ENCODE measurements at regions not wholly inside any gene's neighbourhood (a gene's known extent, or its start where the extent isn't known, plus 50 kb on each side); places are given as distances from the start of the nearest gene placed in this dataset.
"Not testable (repeated sequence)": the region's sequence is repeated elsewhere in the genome, so short reads cannot be mapped to it uniquely, and the experiment has no call there.

DNA sequence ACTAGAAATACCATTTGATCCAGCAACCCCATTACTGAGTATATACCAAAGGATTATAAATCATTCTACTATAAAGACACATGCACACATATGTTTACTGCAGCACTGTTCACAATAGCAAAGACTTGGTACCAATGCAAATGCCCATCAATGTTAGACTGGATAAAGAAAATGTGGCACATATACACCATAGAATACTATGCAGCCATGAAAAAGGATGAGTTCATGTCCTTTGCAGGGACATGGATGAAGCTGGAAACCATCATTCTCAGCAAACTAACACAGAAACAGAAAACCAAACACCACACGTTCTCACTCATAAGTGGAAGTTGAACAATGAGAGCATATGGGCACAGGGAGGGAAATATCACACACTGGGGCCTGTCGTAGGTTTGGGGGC lies 106.0 kb downstream of the SPATA18 start:
- not testable (repeated sequence) for DNase-seq (ENCODE audit: low spot score); ATAC-seq (ENCODE audit: low FRiP score)

DNA sequence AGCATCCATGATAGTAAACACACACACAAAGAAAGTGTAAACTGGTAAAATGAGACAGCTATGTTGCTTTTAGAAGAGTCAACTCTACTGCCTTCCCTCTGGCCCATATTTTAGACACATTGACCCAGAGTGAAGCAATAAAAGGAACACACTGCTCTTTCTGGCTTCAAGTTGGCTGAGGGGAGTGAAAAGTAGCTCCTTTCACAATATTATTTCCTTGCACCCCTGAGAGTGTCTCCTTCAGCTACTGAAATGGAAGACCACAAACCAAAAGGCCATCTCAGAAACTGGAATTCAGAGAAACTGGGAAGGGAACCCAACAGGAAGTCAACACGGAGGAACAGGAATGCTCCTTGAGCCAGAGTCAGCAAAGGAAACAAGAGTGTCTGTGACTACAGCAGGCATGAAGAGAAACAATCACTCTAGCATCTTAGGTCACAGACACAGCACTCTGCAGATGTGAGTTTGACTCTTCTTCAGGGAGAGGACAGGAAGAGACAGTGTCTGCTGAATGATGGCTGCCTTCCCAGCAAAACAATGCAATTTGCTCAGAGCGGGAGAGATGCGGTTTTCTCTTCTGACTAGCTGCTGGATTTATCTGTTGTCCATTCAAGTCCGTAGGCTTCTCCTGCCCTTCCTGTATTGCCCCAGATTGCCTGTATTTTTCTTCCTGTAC lies 106.7 kb downstream of the SPATA18 start:
- DNase-seq (ENCODE audit: low spot score) = no peak
- TF ChIP-seq, protein P1, sequence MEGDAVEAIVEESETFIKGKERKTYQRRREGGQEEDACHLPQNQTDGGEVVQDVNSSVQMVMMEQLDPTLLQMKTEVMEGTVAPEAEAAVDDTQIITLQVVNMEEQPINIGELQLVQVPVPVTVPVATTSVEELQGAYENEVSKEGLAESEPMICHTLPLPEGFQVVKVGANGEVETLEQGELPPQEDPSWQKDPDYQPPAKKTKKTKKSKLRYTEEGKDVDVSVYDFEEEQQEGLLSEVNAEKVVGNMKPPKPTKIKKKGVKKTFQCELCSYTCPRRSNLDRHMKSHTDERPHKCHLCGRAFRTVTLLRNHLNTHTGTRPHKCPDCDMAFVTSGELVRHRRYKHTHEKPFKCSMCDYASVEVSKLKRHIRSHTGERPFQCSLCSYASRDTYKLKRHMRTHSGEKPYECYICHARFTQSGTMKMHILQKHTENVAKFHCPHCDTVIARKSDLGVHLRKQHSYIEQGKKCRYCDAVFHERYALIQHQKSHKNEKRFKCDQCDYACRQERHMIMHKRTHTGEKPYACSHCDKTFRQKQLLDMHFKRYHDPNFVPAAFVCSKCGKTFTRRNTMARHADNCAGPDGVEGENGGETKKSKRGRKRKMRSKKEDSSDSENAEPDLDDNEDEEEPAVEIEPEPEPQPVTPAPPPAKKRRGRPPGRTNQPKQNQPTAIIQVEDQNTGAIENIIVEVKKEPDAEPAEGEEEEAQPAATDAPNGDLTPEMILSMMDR (IDR thresholded peaks at IDR 0.05) = no peak
- ATAC-seq (ENCODE audit: low FRiP score) = no peak

DNA sequence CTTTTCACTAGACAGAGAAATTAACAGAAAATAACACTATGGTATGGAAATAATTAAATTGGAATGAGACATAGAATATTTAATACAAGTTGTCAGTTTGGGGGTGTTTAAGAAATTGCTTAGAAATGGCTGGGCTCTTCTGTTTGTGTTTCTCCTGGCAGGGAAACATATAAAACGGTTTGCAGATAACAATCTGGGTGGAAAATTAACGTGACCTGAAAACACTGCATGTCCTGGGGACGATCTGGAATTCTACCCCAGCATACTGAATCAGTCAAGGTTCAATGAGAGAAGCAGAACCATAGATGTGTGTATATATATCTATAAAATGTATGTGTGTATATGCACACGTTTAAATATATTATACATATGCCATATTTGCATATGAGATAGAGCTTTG lies 109.8 kb downstream of the SPATA18 start:
- no peak for ATAC-seq (ENCODE audit: low FRiP score)
- TF ChIP-seq, protein P1 (IDR thresholded peaks at IDR 0.05) = no peak
- no peak for DNase-seq (ENCODE audit: low spot score)

DNA sequence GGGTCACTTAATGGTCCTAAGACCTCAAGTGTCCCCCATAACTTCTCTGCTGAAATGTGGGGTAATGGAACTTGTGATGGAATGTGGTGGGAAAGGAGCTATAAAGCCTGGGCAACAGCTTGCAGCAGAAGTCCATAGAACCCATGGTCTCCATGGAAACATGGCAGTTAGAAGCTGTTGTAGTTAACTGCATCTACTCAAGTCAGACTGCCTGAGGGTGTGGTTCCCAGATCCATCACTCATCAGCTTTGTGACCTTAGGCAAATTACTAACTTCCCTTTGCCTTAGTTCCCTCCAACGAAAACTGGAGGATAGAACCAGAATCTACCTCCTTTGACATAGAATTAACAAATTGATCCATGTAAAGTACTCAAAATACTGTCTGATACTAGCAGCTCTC lies 113.0 kb downstream of the SPATA18 start:
- TF ChIP-seq, protein P1 (IDR thresholded peaks at IDR 0.05) = no peak
- ATAC-seq (ENCODE audit: low FRiP score) = no peak
- DNase-seq (ENCODE audit: low spot score) = no peak

DNA sequence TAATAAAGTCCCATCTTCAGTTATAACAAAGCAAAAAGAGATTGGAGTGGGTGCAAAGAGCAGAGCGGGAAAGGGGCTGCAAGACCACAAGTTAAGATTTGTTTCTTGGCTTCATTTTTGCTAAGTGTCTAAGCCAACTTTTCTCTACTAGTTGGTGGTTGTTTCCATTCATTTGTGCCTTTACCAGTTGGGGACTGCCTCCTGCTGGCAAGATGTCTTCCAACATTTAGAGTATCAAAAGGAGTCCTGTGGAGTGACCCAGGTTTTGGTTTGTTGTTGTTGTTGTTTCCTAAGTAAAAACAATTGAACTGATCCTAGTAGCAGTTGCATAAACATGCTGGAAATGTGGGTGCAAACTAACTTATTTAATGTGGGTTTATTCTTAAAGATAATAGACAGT lies 121.1 kb downstream of the SPATA18 start:
- DNase-seq (ENCODE audit: low spot score) = no peak
- TF ChIP-seq, protein P1 (IDR thresholded peaks at IDR 0.05) = no peak
- ATAC-seq (ENCODE audit: low FRiP score) = no peak

DNA sequence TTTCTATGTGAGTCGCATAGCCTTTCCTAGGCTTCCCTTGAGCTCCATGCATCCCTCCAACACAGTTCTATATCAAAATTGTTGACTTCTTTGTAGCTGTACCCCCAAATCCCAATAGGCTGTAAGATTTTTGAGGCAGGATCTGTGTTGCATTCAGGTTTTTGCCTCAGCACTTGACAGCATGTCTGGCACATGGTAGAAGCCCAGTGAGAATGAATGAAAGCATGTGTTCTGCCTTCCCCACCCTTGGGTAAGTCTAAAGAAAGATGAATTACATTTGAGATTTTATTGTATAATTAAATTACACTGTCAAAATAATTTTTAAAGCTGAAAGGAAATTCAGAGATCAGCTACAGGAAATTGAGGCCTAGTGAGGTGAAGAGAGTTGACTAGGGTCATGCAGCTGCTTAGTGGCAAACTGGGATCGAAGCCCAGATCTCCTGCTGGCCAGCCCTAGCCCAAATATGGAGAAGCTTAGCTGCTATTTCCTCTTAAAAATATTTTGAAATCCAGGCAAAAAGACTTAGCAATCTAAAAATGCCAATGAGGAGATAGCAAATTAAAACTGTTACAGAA lies 122.5 kb downstream of the SPATA18 start:
- ATAC-seq (ENCODE audit: low FRiP score) (peak; percentile 82), DNase-seq (ENCODE audit: low spot score) (no peak)
- TF ChIP-seq, protein P1 (IDR thresholded peaks at IDR 0.05) = no peak

DNA sequence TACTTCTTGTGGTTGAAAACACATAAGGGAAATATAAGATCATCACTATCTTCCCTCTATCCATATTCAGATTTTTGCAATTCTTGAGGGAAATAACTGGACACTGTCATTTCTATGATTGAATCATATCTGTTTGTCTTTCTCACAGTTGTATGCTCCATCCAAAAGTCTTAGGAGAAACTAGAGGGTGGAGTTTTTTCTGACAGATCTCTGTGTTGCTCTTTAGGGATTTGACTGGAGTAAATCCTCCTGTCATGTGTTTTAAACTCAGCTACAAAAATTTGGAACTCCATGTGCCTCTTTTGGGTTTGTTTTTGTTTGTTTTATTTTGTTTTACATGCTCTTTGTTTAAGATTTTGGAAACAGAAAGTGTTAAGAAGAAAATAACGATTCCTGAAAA lies 136.5 kb downstream of the SPATA18 start:
- TF ChIP-seq, protein P1 (IDR thresholded peaks at IDR 0.05) = no peak
- ATAC-seq (ENCODE audit: low FRiP score) (no peak), DNase-seq (ENCODE audit: low spot score) (no peak)

All from omental fat pad (tissue), 3 donors.